Mammary epithelial cell (primary cell): ENCODE measurements at regions not wholly inside any gene's neighbourhood (a gene's known extent, or its start where the extent isn't known, plus 50 kb on each side); places are given as distances from the start of the nearest gene placed in this dataset.
"Not testable (repeated sequence)": the region's sequence is repeated elsewhere in the genome, so short reads cannot be mapped to it uniquely, and the experiment has no call there.

ENCODE experiments used
- EZH2 ChIP-seq: IDR thresholded peaks from 2 replicates; pipeline ENCODE4 v1.6.1; 2012; ENCODE audit warnings: low read length, inconsistent platforms, borderline replicate concordance
- TF ChIP-seq, protein P1 (sequence below), 2 donors: IDR thresholded peaks in 1 of 2; conservative IDR thresholded peaks in 1 of 2; 2 replicates each; pipeline ENCODE4 v1.5.1; 2011 to 2012; ENCODE audit warnings: inconsistent platforms in 2 of 2, low read length in 2 of 2, mild to moderate bottlenecking in 2 of 2, control low read depth in 1 of 2, low read depth in 1 of 2; ENCODE audit not compliant: insufficient read depth in 1 of 2; ENCODE audit errors: extremely low read depth in 1 of 2

DNA sequence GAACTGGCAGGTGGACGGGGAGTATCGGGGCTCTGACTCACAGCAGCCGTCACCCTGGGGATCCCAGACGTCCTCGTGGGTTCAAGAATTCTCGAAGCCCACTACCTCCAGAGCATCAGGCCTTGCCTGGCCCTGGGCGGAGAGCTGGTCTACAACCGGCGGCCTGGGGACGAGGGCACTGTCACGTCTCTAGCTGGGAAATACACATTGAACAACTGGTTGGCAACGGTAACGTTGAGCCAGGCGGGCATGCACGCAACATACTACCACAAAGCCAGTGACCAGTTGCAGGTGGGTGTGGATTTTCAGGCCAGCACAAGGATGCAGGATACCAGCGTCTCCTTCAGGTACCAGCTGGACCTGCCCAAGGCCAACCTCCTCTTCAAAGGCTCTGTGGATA, 166.5 kb downstream of the POTEG start:
- not testable (repeated sequence) for TF ChIP-seq EZH2
- TF ChIP-seq, protein P1, sequence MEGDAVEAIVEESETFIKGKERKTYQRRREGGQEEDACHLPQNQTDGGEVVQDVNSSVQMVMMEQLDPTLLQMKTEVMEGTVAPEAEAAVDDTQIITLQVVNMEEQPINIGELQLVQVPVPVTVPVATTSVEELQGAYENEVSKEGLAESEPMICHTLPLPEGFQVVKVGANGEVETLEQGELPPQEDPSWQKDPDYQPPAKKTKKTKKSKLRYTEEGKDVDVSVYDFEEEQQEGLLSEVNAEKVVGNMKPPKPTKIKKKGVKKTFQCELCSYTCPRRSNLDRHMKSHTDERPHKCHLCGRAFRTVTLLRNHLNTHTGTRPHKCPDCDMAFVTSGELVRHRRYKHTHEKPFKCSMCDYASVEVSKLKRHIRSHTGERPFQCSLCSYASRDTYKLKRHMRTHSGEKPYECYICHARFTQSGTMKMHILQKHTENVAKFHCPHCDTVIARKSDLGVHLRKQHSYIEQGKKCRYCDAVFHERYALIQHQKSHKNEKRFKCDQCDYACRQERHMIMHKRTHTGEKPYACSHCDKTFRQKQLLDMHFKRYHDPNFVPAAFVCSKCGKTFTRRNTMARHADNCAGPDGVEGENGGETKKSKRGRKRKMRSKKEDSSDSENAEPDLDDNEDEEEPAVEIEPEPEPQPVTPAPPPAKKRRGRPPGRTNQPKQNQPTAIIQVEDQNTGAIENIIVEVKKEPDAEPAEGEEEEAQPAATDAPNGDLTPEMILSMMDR (conservative IDR thresholded peaks at IDR 0.05 in 1 of 2, IDR thresholded peaks at IDR 0.05 in 1 of 2; ENCODE audit: extremely low read depth in 1 of 2, insufficient read depth in 1 of 2, low read depth in 1 of 2, low read length in 2 of 2), result not testable (repeated sequence)
